ENCODE measurements at regions not wholly inside any gene's neighbourhood (a gene's known extent, or its start where the extent isn't known, plus 50 kb on each side); places are given as distances from the start of the nearest gene placed in this dataset.

DNA sequence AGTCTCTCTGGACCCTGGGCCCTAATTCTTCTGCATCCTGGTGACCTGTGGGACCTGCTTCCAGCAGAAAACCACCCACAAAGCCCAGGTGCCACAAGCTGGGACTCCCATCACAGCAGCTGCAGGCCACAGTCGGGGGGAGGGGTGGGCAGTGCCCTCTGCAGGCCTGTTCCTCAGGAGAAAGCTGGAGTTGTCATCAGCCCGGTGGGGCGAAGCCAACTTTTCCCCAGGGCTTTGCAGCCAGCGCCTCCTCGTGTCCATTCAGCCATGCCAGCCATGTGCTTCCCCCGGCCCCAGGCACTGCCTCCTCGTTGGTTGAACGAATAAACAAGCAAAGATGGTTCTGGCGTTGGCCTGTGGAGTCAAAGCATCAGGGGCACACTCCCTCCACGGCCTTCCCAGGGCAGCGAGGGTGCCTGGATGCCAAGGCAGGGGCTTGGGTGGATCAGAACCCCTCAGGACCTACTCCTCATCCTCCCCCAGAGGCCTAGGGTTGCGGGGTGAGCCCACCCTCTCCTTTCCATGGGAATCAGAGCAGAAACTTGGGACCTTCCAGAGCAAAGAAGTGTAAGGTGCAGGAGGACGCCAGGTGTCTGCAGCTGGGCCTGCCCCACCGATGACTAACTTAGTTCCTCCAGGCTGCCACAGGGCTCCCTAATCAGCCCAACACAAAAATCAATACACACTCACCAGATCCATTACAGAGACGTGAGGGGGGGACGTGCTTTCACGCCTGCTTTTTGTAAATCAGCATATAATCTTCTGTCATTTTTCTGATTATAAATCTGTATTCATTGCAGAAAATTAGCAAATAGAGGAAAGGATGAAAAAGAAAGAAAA is 75.7 kb upstream of the RAB6C start:
- no peaks in the 10 kb centered on the region for H3K36me3 ChIP-seq (ENCODE audit: low read depth)
- no peaks in the 10 kb centered on the region for H3F3A ChIP-seq (ENCODE audit: insufficient read depth, low read depth)
- no peaks in the 10 kb centered on the region for H3K9me3 ChIP-seq (ENCODE audit: insufficient read depth, low read depth)
- BruUV-seq (replicated peaks): no TSS peak
- ChIA-PET POLR2A (ENCODE audit: unreplicated experiment) (no interaction called here), CTCF (interaction anchor here (0.5 kb wide), 1 partner anchor 23 kb away, joined by 17 read pairs; no protein-coding TSS in a partner anchor)
- no peak for DNase-seq
- H3K79me2 ChIP-seq (ENCODE audit: low read depth): no peaks in the 10 kb centered on the region
- TF ChIP-seq, protein P1, sequence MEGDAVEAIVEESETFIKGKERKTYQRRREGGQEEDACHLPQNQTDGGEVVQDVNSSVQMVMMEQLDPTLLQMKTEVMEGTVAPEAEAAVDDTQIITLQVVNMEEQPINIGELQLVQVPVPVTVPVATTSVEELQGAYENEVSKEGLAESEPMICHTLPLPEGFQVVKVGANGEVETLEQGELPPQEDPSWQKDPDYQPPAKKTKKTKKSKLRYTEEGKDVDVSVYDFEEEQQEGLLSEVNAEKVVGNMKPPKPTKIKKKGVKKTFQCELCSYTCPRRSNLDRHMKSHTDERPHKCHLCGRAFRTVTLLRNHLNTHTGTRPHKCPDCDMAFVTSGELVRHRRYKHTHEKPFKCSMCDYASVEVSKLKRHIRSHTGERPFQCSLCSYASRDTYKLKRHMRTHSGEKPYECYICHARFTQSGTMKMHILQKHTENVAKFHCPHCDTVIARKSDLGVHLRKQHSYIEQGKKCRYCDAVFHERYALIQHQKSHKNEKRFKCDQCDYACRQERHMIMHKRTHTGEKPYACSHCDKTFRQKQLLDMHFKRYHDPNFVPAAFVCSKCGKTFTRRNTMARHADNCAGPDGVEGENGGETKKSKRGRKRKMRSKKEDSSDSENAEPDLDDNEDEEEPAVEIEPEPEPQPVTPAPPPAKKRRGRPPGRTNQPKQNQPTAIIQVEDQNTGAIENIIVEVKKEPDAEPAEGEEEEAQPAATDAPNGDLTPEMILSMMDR (conservative IDR thresholded peaks at IDR 0.05): no peak
- TF ChIP-seq EZH2 (IDR thresholded peaks at IDR 0.05; ENCODE audit: low read depth): no peak
- no peak overlapping the region for H3K4me2 ChIP-seq
- H3K27ac ChIP-seq: no peak overlapping the region
- no peaks in the 10 kb centered on the region for H3K9me2 ChIP-seq (ENCODE audit: insufficient read depth)
- no peak overlapping the region for H3K4me3 ChIP-seq
- H3K4me1 ChIP-seq (replicated peaks; ENCODE audit: insufficient read depth): no peaks in the 10 kb centered on the region
- intact Hi-C loops (cut with micrococcal nuclease; ENCODE audit: unreplicated experiment): no loop called here
- no peak overlapping the region for H2AFZ ChIP-seq
- H4K20me1 ChIP-seq (ENCODE audit: insufficient read depth): no peaks in the 10 kb centered on the region
- peaks cover 64% of the 10 kb centered on the region for H3K27me3 ChIP-seq (ENCODE audit: insufficient read depth, low read depth)

DNA sequence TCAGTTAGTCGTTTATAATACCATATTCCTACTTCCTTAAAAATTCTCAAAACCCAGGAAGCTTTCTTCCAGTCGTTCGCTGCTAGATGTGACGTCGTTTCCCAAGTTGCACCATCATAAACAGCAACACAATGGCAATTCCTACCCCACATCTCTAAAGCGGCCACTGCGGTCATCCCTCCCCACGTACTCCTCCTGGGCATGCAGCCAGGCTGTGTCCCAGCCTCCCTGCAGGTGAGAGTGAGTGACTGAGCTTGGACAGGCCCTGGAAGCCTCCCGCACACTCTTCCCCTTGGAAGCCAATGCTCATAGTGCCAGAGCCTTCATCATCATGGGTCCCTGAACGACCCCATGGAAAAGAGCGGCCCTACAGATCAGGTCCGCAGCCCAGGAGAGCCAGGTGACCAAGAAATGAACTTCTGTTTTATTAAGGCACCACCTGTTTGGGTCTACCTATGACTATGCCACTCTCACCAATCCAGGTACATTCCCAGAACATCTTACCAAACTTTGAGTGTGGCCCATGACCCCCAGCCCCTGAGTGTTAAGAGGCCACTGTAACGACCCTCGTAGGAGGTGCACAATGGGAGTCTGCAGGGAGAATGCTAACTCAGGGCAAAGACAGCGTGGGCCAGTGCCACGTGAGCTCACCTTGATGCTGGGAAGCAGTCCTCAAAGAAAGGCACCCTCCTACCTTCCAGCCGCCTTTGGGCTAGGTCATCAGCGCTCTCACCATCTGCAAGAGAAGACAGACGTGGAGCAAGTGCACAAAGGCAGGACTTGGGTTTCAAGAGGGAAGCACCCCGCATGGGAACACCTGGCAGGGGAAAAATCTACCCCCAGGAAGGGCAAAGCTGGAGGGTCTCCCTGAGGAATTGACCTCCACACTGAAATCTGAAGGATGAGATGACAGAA is 74.7 kb upstream of the RAB6C start:
- Histone ChIP-seq H3K36me3 (ENCODE audit: low read depth) (no peaks in the 10 kb centered on the region), H3F3A (ENCODE audit: insufficient read depth, low read depth) (no peaks in the 10 kb centered on the region), H3K4me1 (replicated peaks; ENCODE audit: insufficient read depth) (no peaks in the 10 kb centered on the region), H2AFZ (no peak overlapping the region), H3K9me3 (ENCODE audit: insufficient read depth, low read depth) (no peaks in the 10 kb centered on the region), H3K27me3 (ENCODE audit: insufficient read depth, low read depth) (peaks cover 73% of the 10 kb centered on the region), H3K79me2 (ENCODE audit: low read depth) (no peaks in the 10 kb centered on the region), H4K20me1 (ENCODE audit: insufficient read depth) (no peaks in the 10 kb centered on the region), H3K4me2 (no peak overlapping the region), H3K27ac (no peak overlapping the region), H3K9me2 (ENCODE audit: insufficient read depth) (no peaks in the 10 kb centered on the region), H3K4me3 (no peak overlapping the region)
- ChIA-PET POLR2A (ENCODE audit: unreplicated experiment) (no interaction called here), CTCF (no interaction called here)
- BruUV-seq (replicated peaks): no TSS peak
- intact Hi-C loops (cut with micrococcal nuclease; ENCODE audit: unreplicated experiment): no loop called here
- DNase-seq: no peak
- TF ChIP-seq, protein P1 (conservative IDR thresholded peaks at IDR 0.05): no peak
- TF ChIP-seq EZH2 (IDR thresholded peaks at IDR 0.05; ENCODE audit: low read depth): no peak

DNA sequence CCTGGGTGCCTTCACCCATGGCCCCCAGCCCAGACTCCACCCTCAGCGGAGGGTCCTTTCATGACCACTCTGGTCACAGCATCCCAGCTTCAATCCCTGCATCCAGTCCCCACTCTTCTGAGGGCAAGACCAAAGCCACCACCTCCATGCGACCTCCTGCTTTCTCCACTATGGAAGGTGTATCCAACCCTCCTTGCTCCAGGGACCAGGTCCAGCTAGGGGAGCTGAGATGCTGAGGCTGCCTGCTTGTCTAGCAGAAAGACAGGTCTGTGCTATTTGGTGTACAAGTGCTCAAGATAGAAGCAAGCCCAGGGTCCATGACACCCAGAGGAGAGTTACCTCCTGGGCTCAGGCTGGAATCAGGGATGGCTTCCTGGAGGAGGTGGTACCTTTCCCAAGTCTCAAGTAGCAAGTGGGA is 73.8 kb upstream of the RAB6C start:
- Histone ChIP-seq H3K4me2 (no peak overlapping the region), H3K36me3 (ENCODE audit: low read depth) (no peaks in the 10 kb centered on the region), H3K4me1 (replicated peaks; ENCODE audit: insufficient read depth) (no peaks in the 10 kb centered on the region), H2AFZ (no peak overlapping the region), H3K4me3 (no peak overlapping the region), H3K79me2 (ENCODE audit: low read depth) (no peaks in the 10 kb centered on the region), H3K27me3 (ENCODE audit: insufficient read depth, low read depth) (peaks cover 80% of the 10 kb centered on the region), H3K27ac (no peak overlapping the region), H3F3A (ENCODE audit: insufficient read depth, low read depth) (no peaks in the 10 kb centered on the region), H3K9me2 (ENCODE audit: insufficient read depth) (no peaks in the 10 kb centered on the region), H4K20me1 (ENCODE audit: insufficient read depth) (no peaks in the 10 kb centered on the region), H3K9me3 (ENCODE audit: insufficient read depth, low read depth) (no peaks in the 10 kb centered on the region)
- CTCF ChIA-PET: no interaction called here
- TF ChIP-seq, protein P1 (conservative IDR thresholded peaks at IDR 0.05): no peak
- TF ChIP-seq EZH2 (IDR thresholded peaks at IDR 0.05; ENCODE audit: low read depth): no peak
- POLR2A ChIA-PET (ENCODE audit: unreplicated experiment): no interaction called here
- BruUV-seq (replicated peaks): no TSS peak
- intact Hi-C loops (cut with micrococcal nuclease; ENCODE audit: unreplicated experiment): no loop called here
- no peak for DNase-seq
